ENCODE measurements at regions not wholly inside any gene's neighbourhood (a gene's known extent, or its start where the extent isn't known, plus 50 kb on each side); places are given as distances from the start of the nearest gene placed in this dataset.

DNA sequence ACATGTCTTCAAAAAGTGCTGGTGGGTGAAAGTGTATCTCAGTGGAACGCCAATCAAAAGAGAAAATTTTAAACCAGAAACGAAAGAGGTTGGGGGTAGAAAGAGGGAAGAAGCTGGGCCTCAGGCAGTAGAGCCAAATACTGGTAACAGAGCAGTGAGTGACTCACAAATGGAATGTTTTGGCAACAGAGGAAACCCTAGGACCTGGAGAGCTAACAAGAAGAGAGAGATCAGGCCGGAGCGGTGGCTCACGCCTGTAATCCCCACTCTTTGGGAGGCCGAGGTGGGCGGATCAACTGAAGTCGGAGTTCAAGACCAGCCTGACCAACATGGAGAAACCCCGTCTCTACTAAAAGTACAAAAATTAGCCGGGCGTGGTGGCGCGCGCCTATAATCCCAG, 450.8 kb upstream of the NAALADL2 start:
- DNase-seq (ENCODE audit: insufficient read length) (no peak), FAIRE-seq (no peak)
- TF ChIP-seq POLR2AphosphoS5 (IDR thresholded peaks at IDR 0.05; ENCODE audit: low read depth, low read length) (no peak), TAF1 (IDR thresholded peaks at IDR 0.05; ENCODE audit: borderline replicate concordance, low read depth, low read length) (no peak), POLR2A (IDR thresholded peaks at IDR 0.05; ENCODE audit: low read depth, low read length) (no peak)

DNA sequence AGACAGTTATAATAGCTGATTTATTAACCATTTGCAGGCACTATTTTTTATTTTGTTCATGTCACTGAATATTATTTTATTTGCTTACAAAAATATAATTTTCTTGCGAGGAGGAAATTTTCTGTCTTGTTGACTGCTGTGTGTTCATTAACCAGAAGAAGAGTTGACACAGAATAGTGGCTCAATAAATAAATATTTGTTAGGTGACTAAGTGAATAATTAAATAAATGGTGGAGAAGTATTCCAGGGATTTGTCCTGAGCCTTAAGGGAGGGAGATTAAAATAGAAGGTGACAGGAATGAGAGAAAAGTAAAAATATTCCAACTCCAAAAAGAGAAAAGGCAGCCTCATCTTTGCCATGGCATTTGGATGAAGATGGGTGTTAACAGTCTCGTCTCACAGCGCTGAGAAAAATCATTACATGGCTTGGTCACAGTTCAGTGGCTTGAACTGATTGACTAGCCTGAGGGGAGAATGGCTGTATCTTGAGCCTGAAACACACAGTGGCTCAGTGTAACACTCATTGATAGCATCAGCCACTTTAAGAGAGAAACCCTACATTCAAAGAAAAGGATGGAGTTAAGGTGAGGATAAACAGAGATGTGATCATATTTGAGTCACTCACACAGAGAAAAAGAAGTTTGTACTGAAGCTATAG, 449.9 kb upstream of the NAALADL2 start:
- FAIRE-seq: no peak
- TF ChIP-seq POLR2AphosphoS5 (IDR thresholded peaks at IDR 0.05; ENCODE audit: low read depth, low read length) (no peak), TAF1 (IDR thresholded peaks at IDR 0.05; ENCODE audit: borderline replicate concordance, low read depth, low read length) (no peak), POLR2A (IDR thresholded peaks at IDR 0.05; ENCODE audit: low read depth, low read length) (no peak)

GRCh38 chr3:174413062-174413912, 445.8 kb upstream of the NAALADL2 start:
- DNase-seq (ENCODE audit: insufficient read length) (no peak), FAIRE-seq (no peak)
- TF ChIP-seq POLR2AphosphoS5 (IDR thresholded peaks at IDR 0.05; ENCODE audit: low read depth, low read length) (no peak), POLR2A (IDR thresholded peaks at IDR 0.05; ENCODE audit: low read depth, low read length) (no peak), TAF1 (IDR thresholded peaks at IDR 0.05; ENCODE audit: borderline replicate concordance, low read depth, low read length) (no peak)

More for the DNA sequence above, 449.9 kb upstream of the NAALADL2 start:
- no peak for DNase-seq (ENCODE audit: insufficient read length)

GRCh38 chr3:174414902-174415301, 444.2 kb upstream of the NAALADL2 start:
- DNase-seq (ENCODE audit: insufficient read length) (no peak), FAIRE-seq (no peak)
- TF ChIP-seq POLR2A (IDR thresholded peaks at IDR 0.05; ENCODE audit: low read depth, low read length): no peak
- no peak for TF ChIP-seq TAF1 (IDR thresholded peaks at IDR 0.05; ENCODE audit: borderline replicate concordance, low read depth, low read length)
- no peak for TF ChIP-seq POLR2AphosphoS5 (IDR thresholded peaks at IDR 0.05; ENCODE audit: low read depth, low read length)

DNA sequence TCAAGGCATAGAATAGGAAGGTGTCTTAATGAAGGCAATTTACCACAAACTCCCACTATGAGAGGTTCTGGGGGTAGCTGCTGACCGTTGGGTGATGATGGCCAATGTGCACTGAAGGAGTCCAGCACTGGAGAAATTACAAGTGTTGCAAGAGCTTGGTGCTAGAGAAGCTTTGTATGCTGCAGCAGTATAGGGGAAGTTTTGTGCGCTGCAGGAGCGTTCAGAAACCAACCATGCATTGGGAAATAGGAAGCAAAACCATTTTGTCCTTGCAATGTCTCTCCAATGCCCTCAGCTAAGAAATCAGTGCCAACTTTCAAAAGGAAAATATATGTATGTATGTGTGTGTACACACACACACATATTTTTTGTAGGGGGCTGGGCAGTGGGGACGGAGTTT, 441.6 kb upstream of the NAALADL2 start:
- no peak for DNase-seq (ENCODE audit: insufficient read length)
- no peak for TF ChIP-seq POLR2AphosphoS5 (IDR thresholded peaks at IDR 0.05; ENCODE audit: low read depth, low read length)
- TF ChIP-seq POLR2A (IDR thresholded peaks at IDR 0.05; ENCODE audit: low read depth, low read length): no peak
- TF ChIP-seq TAF1 (IDR thresholded peaks at IDR 0.05; ENCODE audit: borderline replicate concordance, low read depth, low read length): no peak
- no peak for FAIRE-seq

DNA sequence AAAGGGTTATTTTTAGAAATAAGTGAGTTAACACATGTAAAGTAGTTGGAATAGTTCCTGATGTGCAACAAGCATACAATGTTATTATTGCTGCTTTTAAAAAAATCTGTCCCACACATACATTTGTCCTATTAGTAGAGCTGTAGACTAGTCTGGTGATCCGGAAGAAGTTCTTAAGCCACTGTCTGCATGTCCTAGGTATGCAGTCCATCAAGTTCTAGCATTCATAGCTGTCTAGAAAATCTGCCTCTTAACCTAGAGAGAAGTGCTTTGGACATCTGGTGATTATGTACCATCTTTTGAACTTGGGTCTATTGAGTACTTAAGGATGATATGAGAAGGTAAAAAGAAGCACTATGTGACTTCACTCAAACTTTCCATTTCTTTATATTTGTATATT, 439.9 kb upstream of the NAALADL2 start:
- no peak for DNase-seq (ENCODE audit: insufficient read length)
- TF ChIP-seq POLR2A (IDR thresholded peaks at IDR 0.05; ENCODE audit: low read depth, low read length) (no peak), TAF1 (IDR thresholded peaks at IDR 0.05; ENCODE audit: borderline replicate concordance, low read depth, low read length) (no peak), POLR2AphosphoS5 (IDR thresholded peaks at IDR 0.05; ENCODE audit: low read depth, low read length) (no peak)
- no peak for FAIRE-seq

GRCh38 chr3:174423936-174424335, 435.2 kb upstream of the NAALADL2 start:
- TF ChIP-seq POLR2A (IDR thresholded peaks at IDR 0.05; ENCODE audit: low read depth, low read length): no peak
- TF ChIP-seq TAF1 (IDR thresholded peaks at IDR 0.05; ENCODE audit: borderline replicate concordance, low read depth, low read length): no peak
- no peak for TF ChIP-seq POLR2AphosphoS5 (IDR thresholded peaks at IDR 0.05; ENCODE audit: low read depth, low read length)
- no peak for DNase-seq (ENCODE audit: insufficient read length)
- FAIRE-seq: no peak

GRCh38 chr3:174424656-174425055, 434.5 kb upstream of the NAALADL2 start:
- FAIRE-seq: no peak
- no peak for DNase-seq (ENCODE audit: insufficient read length)
- TF ChIP-seq POLR2AphosphoS5 (IDR thresholded peaks at IDR 0.05; ENCODE audit: low read depth, low read length): no peak
- TF ChIP-seq POLR2A (IDR thresholded peaks at IDR 0.05; ENCODE audit: low read depth, low read length): no peak
- TF ChIP-seq TAF1 (IDR thresholded peaks at IDR 0.05; ENCODE audit: borderline replicate concordance, low read depth, low read length): no peak

DNA sequence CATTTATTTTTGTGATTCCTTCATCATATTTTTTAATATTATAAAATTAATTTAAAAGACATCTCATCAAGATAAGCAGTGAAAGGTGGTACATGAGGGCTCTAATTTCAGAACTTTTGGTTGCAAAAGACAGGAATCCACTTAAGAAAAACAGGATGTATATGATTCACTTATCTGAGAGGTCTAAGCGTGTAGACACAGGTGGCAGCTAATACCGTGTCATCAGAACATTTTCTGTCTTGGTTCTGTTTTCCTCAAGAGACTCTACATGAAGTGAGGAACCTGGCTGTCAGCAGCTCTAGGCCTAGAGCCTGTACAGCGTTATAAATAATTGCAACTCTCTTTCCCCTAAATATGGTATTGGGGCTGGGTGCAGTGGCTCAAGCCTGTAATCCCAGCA, 433.7 kb upstream of the NAALADL2 start:
- TF ChIP-seq POLR2AphosphoS5 (IDR thresholded peaks at IDR 0.05; ENCODE audit: low read depth, low read length): no peak
- TF ChIP-seq TAF1 (IDR thresholded peaks at IDR 0.05; ENCODE audit: borderline replicate concordance, low read depth, low read length): no peak
- TF ChIP-seq POLR2A (IDR thresholded peaks at IDR 0.05; ENCODE audit: low read depth, low read length): no peak
- FAIRE-seq (no peak), DNase-seq (ENCODE audit: insufficient read length) (no peak)

GRCh38 chr3:174430986-174431385, 428.1 kb upstream of the NAALADL2 start:
- DNase-seq (ENCODE audit: insufficient read length) (no peak), FAIRE-seq (no peak)
- TF ChIP-seq TAF1 (IDR thresholded peaks at IDR 0.05; ENCODE audit: borderline replicate concordance, low read depth, low read length): no peak
- no peak for TF ChIP-seq POLR2AphosphoS5 (IDR thresholded peaks at IDR 0.05; ENCODE audit: low read depth, low read length)
- TF ChIP-seq POLR2A (IDR thresholded peaks at IDR 0.05; ENCODE audit: low read depth, low read length): no peak

DNA sequence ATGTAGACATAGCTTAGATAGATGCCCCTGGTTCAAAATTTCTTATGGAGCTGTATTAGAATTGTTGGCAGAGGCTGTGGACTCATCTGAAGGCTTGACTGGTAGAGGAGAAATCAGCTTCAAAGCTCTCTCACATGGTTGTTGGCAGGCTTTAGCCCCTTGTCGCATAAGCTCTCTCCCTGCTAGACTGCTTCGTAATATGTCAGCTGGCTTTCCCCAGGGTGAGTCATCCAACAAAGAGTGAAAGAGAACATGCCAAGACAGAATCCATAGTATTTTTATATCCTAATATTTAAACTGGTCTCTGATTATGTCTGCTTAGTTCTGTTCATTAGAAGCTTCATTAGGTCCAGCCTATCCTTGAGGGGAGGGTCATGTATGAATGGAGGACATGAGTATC, 427.4 kb upstream of the NAALADL2 start:
- no peak for DNase-seq (ENCODE audit: insufficient read length)
- TF ChIP-seq TAF1 (IDR thresholded peaks at IDR 0.05; ENCODE audit: borderline replicate concordance, low read depth, low read length): no peak
- no peak for TF ChIP-seq POLR2A (IDR thresholded peaks at IDR 0.05; ENCODE audit: low read depth, low read length)
- no peak for TF ChIP-seq POLR2AphosphoS5 (IDR thresholded peaks at IDR 0.05; ENCODE audit: low read depth, low read length)
- FAIRE-seq: no peak

DNA sequence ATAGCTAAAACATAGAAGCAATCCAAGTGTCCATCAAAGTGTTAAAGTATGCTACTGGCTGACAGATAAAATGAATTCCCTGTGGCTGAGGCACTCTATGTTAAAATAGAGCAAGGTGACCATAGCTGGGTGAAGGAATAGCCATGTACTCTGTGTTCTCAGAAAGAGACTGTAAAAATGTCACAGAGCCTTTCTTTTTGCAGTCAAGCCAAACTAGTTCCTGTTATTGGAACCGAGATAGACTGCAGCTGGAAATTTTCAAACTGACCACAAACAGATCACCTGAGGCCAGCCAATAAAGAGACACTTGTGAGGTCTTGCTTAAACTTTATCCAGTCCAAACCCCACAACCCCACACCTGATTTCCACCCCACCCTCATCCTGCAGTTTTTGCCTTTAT, 422.8 kb upstream of the NAALADL2 start:
- DNase-seq (ENCODE audit: insufficient read length): no peak
- no peak for FAIRE-seq
- no peak for TF ChIP-seq POLR2A (IDR thresholded peaks at IDR 0.05; ENCODE audit: low read depth, low read length)
- TF ChIP-seq POLR2AphosphoS5 (IDR thresholded peaks at IDR 0.05; ENCODE audit: low read depth, low read length): no peak
- TF ChIP-seq TAF1 (IDR thresholded peaks at IDR 0.05; ENCODE audit: borderline replicate concordance, low read depth, low read length): no peak

All from GM12892 (cell line).